ENCODE measurements at regions not wholly inside any gene's neighbourhood (a gene's known extent, or its start where the extent isn't known, plus 50 kb on each side); places are given as distances from the start of the nearest gene placed in this dataset.

- no peak for DNase-seq
Measured at GRCh38 chr6:1485678-1486077, 96.3 kb downstream of the FOXF2 start.

DNA sequence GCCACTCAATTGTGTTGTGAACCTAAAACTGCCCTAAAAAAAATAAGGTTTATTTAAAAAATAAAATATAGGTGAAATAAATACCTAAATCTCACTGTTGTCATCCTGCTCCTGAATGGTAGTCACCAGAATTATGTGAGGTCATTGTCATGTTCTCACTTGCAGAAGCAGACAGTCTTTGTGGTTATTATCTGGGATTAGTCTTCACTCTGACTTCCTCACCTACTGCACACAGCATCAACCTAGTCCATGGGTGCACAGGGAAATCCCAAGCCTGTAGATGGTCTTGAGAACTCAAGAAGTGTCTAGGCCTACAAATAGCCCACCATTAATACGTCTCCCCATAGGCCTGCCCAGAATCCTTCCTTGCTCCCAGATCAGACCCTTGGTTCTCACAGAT, 97.0 kb downstream of the FOXF2 start:
- no peak for DNase-seq

DNA sequence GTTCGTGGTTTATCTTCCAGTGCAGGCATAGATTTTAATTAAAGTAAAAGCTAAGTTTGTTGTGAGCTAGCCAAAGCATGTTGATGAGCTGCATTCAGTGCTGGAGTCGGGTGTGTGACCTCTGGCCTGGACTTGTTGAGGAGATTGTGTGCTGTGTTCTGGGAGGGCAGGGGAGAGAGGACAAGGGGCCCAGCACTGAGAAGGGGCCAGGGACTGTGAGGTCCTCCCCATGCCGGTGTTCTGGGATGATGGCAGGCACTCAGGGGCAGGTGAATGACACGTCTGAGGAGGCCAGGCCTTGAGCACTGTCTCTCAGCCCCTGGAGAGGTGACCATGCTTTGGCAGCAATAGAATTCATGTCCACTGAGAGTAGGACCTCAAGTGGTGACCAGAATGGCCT, 97.9 kb downstream of the FOXF2 start:
- no peak for DNase-seq

GRCh38 chr6:1491025-1491424, 101.6 kb downstream of the FOXF2 start:
- DNase-seq = no peak

DNA sequence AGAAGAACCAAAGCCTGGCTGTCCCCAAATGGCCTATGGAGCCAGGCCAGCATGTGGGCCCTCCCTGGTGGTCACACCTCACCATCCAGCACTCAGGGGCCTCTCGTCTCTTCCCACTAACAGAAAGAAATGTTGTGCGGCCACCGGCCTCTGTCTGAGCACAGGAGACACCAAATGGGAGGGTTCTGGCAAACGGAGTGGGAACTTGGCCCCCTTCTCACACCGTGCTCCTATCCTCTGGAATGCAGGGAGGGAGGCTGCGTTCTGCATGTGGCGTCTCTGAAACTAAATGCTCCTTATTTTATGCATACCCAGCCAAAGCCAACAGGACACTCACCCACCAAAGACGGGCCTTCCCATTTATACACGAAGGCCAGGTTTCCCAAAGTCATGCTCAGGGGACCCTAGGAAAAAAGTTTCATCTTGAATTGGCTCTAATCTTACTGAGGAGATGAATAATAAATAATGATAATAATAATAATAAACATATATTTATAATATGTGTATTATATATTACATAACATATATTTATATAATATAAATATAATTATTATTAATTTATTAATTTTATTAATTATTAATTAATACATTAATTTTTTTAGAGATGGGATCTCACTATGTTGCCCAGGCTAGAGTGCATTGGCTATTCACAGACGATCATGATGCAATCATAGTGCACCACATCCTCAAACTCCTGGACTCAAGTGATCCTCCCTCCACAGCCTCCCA, 102.4 kb downstream of the FOXF2 start:
- no peak for DNase-seq

DNA sequence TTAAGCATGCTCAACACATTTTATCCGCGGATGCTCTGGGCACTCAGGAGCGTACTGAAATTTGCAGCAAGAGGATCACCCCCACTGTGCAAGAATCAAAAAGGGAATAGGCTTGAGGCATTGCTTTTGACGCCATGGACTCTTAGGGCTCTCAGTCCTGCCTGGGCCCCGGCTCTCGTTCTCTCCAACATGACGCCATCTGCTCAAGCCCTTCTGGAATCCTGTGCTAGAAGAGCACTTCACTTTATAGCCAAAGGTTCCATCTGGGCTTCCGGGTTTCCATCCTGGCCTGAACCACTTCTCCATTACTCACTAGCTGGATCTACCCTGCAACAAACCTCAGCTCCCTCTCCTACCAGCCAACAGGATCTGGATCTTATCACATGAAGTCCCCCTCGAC, 105.3 kb downstream of the FOXF2 start:
- no peak for DNase-seq

GRCh38 chr6:1495344-1495743, 106.0 kb downstream of the FOXF2 start:
- no peak for DNase-seq

- no peak for DNase-seq
Measured at GRCh38 chr6:1496092-1496491, 106.7 kb downstream of the FOXF2 start.

GRCh38 chr6:1496836-1497760, 107.7 kb downstream of the FOXF2 start:
- DNase-seq = no peak

GRCh38 chr6:1497761-1498105, 108.4 kb downstream of the FOXF2 start:
- no peak for DNase-seq

- DNase-seq = no peak
Measured at GRCh38 chr6:1498491-1499113, 109.2 kb downstream of the FOXF2 start.

DNA sequence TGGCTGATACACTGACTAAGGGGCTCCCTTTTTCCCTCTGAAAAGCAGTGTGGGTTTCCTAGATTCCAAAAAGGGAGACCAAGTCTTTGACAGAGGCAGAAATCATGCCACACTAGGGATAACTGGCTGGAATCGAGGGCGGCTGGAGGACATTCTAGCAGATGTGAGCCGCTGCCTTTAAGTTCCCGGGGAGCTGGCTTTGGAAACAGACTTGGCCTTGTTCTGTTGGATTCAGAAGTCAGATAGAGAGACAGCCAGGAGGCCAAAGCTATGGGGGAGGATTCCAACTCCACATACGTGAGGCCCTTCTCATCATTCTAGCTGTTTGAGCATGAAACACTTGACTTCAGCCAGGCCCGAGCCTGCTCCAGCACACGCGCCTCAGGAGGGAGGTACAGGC, 109.9 kb upstream of the FOXC1 start:
- DNase-seq = no peak

GRCh38 chr6:1500913-1501312, 108.8 kb upstream of the FOXC1 start:
- no peak for DNase-seq

DNA sequence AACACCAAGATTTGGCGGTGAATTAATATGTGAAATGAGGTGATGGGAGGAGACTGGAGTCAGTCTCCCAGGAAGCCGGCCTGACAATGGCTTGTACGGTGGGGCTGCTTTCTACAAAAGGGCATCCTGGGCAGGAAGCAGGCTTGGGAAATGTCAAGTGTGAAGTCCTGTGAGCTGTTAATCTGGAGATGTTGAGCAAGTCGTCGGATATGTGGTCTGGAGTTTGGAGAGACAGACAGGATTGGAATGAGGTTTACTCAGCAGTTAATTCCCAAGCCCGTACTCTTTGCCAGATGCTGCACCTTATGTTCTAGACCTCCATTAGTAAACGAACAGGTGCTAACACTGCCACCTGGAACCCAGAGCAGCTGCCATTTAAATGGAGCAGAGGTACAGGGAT, 107.7 kb upstream of the FOXC1 start:
- no peak for DNase-seq

DNA sequence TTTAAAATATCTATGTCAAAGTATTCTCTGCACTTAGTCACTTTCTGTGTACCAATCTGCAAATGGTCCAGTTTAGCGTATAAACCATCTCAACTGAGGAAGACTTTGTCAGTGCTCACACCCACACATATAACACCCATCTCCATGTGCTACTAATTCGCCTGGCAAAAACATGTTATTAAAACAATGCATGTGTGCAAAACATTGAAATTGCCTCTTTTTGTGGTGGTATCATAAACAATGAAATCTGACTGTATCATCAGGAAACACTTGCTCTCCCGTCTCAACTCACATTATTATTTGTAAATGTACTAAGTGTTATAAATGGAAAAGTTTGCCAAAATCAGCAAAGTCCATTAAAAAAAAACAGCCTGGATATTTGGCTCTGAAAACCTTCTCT, 105.9 kb upstream of the FOXC1 start:
- DNase-seq = no peak

DNA sequence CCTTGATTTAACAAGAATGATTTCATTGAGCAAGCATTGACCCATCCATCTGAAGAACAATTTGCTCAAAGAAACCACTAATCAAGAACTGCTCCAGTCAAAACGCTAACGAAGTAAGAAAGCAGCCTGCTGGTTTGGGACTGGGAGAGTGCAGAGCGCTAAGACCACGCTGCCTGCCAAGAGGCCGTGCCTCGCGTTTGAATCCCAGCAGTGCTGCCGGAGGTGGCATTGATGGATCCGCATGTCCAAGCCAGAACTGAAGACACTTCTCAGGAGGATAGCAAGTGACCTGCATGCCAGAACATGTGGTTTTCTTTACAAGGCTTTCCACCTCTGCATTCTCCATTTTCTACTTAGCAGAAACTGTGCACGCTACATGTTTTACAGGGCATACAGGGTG, 105.2 kb upstream of the FOXC1 start:
- DNase-seq = no peak

DNA sequence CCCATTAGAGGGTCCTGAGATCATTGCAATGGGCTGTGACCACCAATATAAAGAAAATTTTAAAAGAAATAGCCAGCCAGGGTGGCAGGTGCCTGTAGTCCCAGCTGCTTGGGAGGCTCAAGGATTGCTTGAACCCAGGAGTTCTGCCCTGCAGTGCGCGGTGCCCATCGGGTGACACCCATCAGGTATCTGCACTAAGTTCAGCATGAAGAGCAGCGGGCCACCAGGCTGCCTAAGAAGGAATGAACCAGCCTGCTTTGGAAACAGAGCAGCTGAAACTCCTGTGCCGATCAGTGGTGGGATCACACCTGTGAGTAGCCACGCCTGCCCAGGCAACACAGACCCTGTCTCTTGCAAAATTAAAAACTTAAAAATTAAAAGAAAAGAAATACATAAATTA, 102.5 kb upstream of the FOXC1 start:
- DNase-seq = no peak

GRCh38 chr6:1509241-1509640, 100.5 kb upstream of the FOXC1 start:
- DNase-seq = no peak

GRCh38 chr6:1510239-1510638, 99.5 kb upstream of the FOXC1 start:
- no peak for DNase-seq

- DNase-seq = no peak
Measured at GRCh38 chr6:1513215-1513780, 96.4 kb upstream of the FOXC1 start.

GRCh38 chr6:1514078-1514477, 95.6 kb upstream of the FOXC1 start:
- no peak for DNase-seq

DNA sequence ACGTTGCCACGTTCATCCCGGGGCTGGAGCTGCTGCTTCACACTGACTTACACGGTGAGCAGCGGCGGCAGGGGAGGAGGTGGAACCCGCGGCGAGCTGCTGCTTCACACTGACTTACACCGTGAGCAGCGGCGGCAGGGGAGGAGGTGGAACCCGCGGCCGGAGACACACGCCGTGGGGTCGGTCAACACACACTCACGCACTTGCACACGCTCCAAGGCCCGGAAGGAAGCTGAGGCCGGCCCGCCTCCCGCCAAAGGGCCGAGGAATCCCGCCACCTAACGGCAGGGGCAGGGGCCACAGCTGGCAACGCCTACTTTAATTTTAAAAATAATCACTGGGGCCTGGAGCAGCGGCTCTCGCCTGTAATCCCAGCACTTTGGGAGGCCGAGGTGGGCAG, 94.4 kb upstream of the FOXC1 start:
- no peak for DNase-seq

DNA sequence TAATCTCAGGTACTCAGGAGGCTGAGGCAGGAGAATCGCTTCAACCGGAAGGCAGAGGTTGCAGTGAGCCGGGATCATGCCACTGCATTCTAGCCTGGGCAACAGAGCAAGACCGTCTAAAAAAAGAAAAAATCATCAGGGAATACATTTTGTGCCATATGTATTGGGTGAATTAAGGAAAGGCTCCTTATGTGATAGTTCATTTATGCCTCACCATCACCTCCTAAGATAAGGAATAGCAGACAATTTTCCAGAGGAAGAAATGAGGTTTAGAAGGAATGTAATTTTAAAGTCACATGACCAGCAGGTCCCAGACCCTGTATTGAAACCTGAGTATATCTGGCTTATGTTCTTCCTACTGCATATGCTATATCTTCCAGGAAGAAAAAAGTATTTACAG, 93.9 kb upstream of the FOXC1 start:
- DNase-seq = no peak
